ENCODE measurements at regions not wholly inside any gene's neighbourhood (a gene's known extent, or its start where the extent isn't known, plus 50 kb on each side); places are given as distances from the start of the nearest gene placed in this dataset.

DNA sequence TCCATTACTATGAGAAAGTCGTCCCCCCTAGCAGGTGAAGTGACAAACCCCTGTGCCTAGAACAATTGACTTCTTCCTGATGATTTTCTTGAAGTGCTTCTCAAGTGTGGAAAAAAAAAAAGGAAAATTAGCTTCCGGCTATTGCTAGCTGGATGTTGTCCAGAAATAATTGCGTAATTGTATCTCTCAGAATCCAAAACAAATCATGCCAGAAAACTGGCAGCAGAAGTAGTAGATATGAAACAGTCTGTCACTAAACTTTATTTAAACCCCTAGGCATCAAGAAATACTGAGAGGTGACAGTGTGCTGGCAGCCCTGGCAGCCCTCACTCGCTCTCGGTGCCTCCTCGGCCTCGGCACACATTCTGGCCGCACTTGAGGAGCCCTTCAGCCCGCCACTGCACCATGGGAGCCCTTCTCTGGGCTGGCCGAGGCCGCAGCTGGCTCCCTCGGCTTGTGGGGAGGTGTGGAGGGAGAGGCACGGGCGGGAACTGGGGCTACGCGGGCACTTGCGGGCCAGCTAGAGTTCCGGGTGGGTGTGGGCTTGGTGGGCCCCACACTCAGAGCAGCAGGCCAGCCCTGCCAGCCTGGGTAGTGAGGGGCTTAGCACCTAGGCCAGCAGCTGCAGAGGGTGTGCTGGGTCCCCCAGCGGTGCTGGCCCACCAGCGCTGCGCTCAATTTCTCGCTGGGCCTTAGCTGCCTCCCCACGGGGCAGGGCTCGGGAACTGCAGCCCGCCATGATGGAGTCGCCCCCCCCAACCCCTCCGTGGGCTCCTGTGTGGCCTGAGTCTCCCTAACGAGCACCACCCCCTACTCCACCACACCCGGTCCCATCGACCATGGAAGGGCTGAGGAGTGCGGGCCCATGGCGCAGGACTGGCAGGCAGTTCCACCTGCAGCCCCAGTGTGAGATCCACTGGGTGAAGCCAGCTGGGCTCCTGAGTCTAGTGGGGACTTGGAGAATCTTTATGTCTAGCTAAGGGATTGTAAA lies 80.5 kb upstream of the ABCA12 start:
- Histone ChIP-seq H3K4me3 (replicated peaks in 1 of 2; ENCODE audit: low read depth in 1 of 2, low read length in 2 of 2) (no peak overlapping the region), H3K79me2 (ENCODE audit: insufficient read depth, low read length) (no peaks in the 10 kb centered on the region)

DNA sequence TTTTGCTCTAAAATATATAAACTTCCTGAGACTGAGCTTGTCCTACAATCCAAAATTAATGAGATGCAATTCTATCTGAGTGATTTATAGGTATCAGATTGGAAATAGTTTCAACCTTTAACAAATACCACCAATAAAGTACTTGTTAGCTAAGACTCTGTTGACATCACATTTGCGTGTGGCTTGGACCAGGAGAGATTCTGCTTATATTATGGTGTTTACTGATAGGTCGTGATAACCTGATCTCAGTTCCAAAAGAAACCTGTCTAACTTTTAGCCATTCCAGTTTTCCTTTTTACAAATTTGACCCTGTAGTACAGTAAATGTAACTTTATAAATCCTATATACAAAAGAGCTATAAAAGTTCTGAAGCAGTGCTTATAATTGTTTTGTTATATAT lies 78.4 kb upstream of the ABCA12 start:
- no peaks in the 10 kb centered on the region for H3K27me3 ChIP-seq (ENCODE audit: insufficient read depth, low read length)
- no peaks in the 10 kb centered on the region; a peak in 1 of 4 replicates for H3K9me3 ChIP-seq (ENCODE audit: control insufficient read depth in 1 of 2, insufficient read depth in 1 of 2, low read depth in 1 of 2, low read length in 2 of 2)
- no TSS peak for BruUV-seq (replicated peaks)
- no peak for TF ChIP-seq CEBPB (IDR thresholded peaks at IDR 0.05; ENCODE audit: low read depth)
- no peak for TF ChIP-seq POLR2A (IDR thresholded peaks at IDR 0.05; ENCODE audit: borderline replicate concordance, extremely low read depth, insufficient read depth, insufficient read length)
- no peak for TF ChIP-seq EZH2 (IDR thresholded peaks at IDR 0.05)
- TF ChIP-seq SP1 (IDR thresholded peaks at IDR 0.05; ENCODE audit: low read depth) = no peak
- intact Hi-C loops (cut with micrococcal nuclease) = no loop called here
- H3K4me3 ChIP-seq (replicated peaks in 1 of 2; ENCODE audit: low read depth in 1 of 2, low read length in 2 of 2) = no peak overlapping the region
- no peak overlapping the region for H3K27ac ChIP-seq (ENCODE audit: low read depth, low read length)
- no peaks in the 10 kb centered on the region for H3K4me1 ChIP-seq (ENCODE audit: control insufficient read depth in 1 of 2, insufficient read depth in 2 of 2, low read length in 2 of 2)
- ChIA-PET POLR2A (no interaction called here), CTCF (no interaction called here), RAD21 (ENCODE audit: low non-redundant PET in 1 of 2, low total read pairs in 2 of 2, uncharacterized antibody in 2 of 2, unreplicated experiment in 2 of 2) (no interaction called here)
- no peaks in the 10 kb centered on the region for H4K20me1 ChIP-seq (ENCODE audit: insufficient read depth)
- DNase-seq (ENCODE audit: low read depth, low spot score) = no peak
- H3K36me3 ChIP-seq (ENCODE audit: control insufficient read depth in 1 of 2, insufficient read depth in 2 of 2, low read length in 2 of 2) = no peaks in the 10 kb centered on the region
- H2AFZ ChIP-seq (ENCODE audit: low read depth, low read length, poor library complexity, severe bottlenecking) = no peak overlapping the region
- H3K4me2 ChIP-seq (ENCODE audit: low read length) = no peak overlapping the region
- no peak overlapping the region for H3K9ac ChIP-seq (ENCODE audit: low read length)
- no peaks in the 10 kb centered on the region for H3K9me2 ChIP-seq (ENCODE audit: insufficient read depth)
- no peak for ATAC-seq
- no peaks in the 10 kb centered on the region for H3K79me2 ChIP-seq (ENCODE audit: insufficient read depth, low read length)

More for the DNA sequence above, 80.5 kb upstream of the ABCA12 start:
- ChIA-PET POLR2A (no interaction called here), RAD21 (ENCODE audit: low non-redundant PET in 1 of 2, low total read pairs in 2 of 2, uncharacterized antibody in 2 of 2, unreplicated experiment in 2 of 2) (no interaction called here), CTCF (no interaction called here)
- Histone ChIP-seq H3K27ac (ENCODE audit: low read depth, low read length) (no peak overlapping the region), H3K4me2 (ENCODE audit: low read length) (no peak overlapping the region), H3K27me3 (ENCODE audit: insufficient read depth, low read length) (no peaks in the 10 kb centered on the region), H3K36me3 (ENCODE audit: control insufficient read depth in 1 of 2, insufficient read depth in 2 of 2, low read length in 2 of 2) (no peaks in the 10 kb centered on the region), H2AFZ (ENCODE audit: low read depth, low read length, poor library complexity, severe bottlenecking) (no peak overlapping the region), H3K9ac (ENCODE audit: low read length) (no peak overlapping the region), H3K4me1 (ENCODE audit: control insufficient read depth in 1 of 2, insufficient read depth in 2 of 2, low read length in 2 of 2) (no peaks in the 10 kb centered on the region), H4K20me1 (ENCODE audit: insufficient read depth) (no peaks in the 10 kb centered on the region), H3K9me2 (ENCODE audit: insufficient read depth) (no peaks in the 10 kb centered on the region), H3K9me3 (ENCODE audit: control insufficient read depth in 1 of 2, insufficient read depth in 1 of 2, low read depth in 1 of 2, low read length in 2 of 2) (no peaks in the 10 kb centered on the region)
- DNase-seq (ENCODE audit: low read depth, low spot score) (no peak), ATAC-seq (no peak)
- TF ChIP-seq RAD21 (IDR thresholded peaks at IDR 0.05; ENCODE audit: low read depth) = no peak
- TF ChIP-seq YY1 (IDR thresholded peaks at IDR 0.05; ENCODE audit: extremely low read depth, insufficient replicate concordance, low read depth, low read length) = no peak
- TF ChIP-seq, protein P1, sequence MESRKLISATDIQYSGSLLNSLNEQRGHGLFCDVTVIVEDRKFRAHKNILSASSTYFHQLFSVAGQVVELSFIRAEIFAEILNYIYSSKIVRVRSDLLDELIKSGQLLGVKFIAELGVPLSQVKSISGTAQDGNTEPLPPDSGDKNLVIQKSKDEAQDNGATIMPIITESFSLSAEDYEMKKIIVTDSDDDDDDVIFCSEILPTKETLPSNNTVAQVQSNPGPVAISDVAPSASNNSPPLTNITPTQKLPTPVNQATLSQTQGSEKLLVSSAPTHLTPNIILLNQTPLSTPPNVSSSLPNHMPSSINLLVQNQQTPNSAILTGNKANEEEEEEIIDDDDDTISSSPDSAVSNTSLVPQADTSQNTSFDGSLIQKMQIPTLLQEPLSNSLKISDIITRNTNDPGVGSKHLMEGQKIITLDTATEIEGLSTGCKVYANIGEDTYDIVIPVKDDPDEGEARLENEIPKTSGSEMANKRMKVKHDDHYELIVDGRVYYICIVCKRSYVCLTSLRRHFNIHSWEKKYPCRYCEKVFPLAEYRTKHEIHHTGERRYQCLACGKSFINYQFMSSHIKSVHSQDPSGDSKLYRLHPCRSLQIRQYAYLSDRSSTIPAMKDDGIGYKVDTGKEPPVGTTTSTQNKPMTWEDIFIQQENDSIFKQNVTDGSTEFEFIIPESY (IDR thresholded peaks at IDR 0.05; ENCODE audit: extremely low read depth, insufficient replicate concordance, low read length) = no peak
- TF ChIP-seq, protein P2, sequence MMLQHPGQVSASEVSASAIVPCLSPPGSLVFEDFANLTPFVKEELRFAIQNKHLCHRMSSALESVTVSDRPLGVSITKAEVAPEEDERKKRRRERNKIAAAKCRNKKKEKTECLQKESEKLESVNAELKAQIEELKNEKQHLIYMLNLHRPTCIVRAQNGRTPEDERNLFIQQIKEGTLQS (IDR thresholded peaks at IDR 0.05) = no peak
- intact Hi-C loops (cut with micrococcal nuclease) = no loop called here
- BruUV-seq (replicated peaks) = no TSS peak
